ENCODE measurements at regions not wholly inside any gene's neighbourhood (a gene's known extent, or its start where the extent isn't known, plus 50 kb on each side); places are given as distances from the start of the nearest gene placed in this dataset.

- Histone ChIP-seq H3K27me3 (no peaks in the 10 kb centered on the region), H3K4me3 (no peak overlapping the region), H3K9me3 (no peaks in the 10 kb centered on the region), H3K4me1 (ENCODE audit: insufficient read depth) (no peaks in the 10 kb centered on the region), H3K27ac (no peak overlapping the region), H3K36me3 (no peaks in the 10 kb centered on the region)
- 59 to 68% (median 65%) methylated on average over 7 of the region's 7 CpGs for WGBS, 3 donors
- no peak for DNase-seq
- intact Hi-C loops (cut with DNase I) = no loop called here
- TF ChIP-seq CTCF (IDR thresholded peaks at IDR 0.05) (no peak), EP300 (IDR thresholded peaks at IDR 0.05) (no peak), POLR2A (IDR thresholded peaks at IDR 0.05) (no peak)
These were observed 320.2 kb downstream of the NFIB start for GRCh38 chr9:13993632-13994185.

DNA sequence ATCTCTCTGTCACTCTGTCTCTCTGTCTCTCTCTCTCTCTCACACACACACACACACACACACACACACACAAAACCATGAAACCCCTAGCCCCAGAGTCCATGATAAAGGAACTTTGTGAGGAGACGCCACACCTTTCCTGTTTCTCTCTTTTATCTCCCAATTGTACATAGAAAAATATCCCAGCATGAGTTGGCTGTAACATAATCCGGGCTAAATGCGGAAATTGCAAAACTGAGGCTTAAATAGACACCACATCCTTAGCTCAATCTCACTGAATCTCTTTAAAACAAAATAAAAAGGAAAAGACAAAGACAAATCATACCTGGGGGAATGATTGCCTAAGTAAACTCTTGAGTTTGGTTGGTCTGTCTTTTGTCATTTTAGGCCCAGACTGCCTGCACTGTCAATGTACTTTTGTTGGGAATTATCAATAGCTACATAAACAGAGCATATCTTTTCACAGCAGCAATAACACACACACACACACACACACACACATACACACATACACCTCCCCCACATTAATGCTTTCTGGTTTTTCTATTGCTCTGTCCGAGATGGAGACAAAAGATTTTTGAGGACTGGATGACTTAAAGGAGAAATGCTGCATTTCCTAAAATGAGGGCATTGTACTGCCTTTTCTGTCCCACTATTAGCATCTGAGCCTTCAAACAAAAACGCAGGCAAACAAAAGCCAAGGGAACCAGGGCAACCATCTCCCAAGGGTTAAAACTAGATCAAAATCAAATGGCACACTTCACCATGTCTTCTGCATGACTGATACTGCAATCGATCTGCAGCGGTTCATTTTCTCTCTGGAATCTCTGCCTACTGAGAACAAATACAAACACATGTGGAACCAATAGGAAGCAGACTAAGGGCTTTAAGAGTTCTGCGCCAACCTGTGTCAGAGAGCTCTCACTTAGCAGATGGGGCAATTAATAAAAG, 321.5 kb downstream of the NFIB start:
- Histone ChIP-seq H3K27ac (no peak overlapping the region), H3K4me3 (no peak overlapping the region), H3K36me3 (no peaks in the 10 kb centered on the region), H3K9me3 (no peaks in the 10 kb centered on the region), H3K4me1 (ENCODE audit: insufficient read depth) (no peaks in the 10 kb centered on the region), H3K27me3 (no peaks in the 10 kb centered on the region)
- DNase-seq = no peak
- intact Hi-C loops (cut with DNase I) = no loop called here
- TF ChIP-seq EP300 (IDR thresholded peaks at IDR 0.05) = no peak
- no peak for TF ChIP-seq CTCF (IDR thresholded peaks at IDR 0.05)
- no peak for TF ChIP-seq POLR2A (IDR thresholded peaks at IDR 0.05)
- WGBS, 3 donors = 80 to 91% (median 90%) methylated on average over 8 of the region's 8 CpGs

DNA sequence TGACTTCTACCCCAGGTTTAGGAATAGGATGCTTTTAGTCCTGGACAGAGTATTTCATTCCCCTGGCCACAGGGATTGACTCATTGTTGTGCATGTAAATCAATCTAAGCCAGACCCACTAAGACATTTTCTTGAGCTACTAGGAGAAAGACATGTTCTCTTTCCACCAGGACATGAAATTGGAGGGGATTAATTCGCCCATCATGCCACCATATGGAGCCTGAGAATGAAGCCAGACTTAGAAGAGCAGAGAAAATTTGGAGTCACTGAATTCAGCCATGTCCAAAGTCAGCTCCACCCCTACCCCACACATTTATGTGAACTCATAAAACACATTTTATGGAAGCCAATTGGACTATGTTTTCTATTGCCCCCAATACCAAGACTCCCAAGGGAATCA, 322.5 kb downstream of the NFIB start:
- TF ChIP-seq EP300 (IDR thresholded peaks at IDR 0.05) (no peak), CTCF (IDR thresholded peaks at IDR 0.05) (no peak), POLR2A (IDR thresholded peaks at IDR 0.05) (no peak)

GRCh38 chr9:13990994-13991393, 322.9 kb downstream of the NFIB start:
- intact Hi-C loops (cut with DNase I) = no loop called here
- DNase-seq = no peak
- Histone ChIP-seq H3K27me3 (no peaks in the 10 kb centered on the region), H3K9me3 (no peaks in the 10 kb centered on the region), H3K36me3 (no peaks in the 10 kb centered on the region), H3K4me3 (no peak overlapping the region), H3K27ac (no peak overlapping the region), H3K4me1 (ENCODE audit: insufficient read depth) (no peaks in the 10 kb centered on the region)
- WGBS, 3 donors = 52 to 67% (median 60%) methylated on average over 4 of the region's 4 CpGs
- TF ChIP-seq EP300 (IDR thresholded peaks at IDR 0.05) = no peak
- TF ChIP-seq POLR2A (IDR thresholded peaks at IDR 0.05) = no peak
- no peak for TF ChIP-seq CTCF (IDR thresholded peaks at IDR 0.05)

More for the DNA sequence above, 322.5 kb downstream of the NFIB start:
- Histone ChIP-seq H3K27ac (no peak overlapping the region), H3K36me3 (no peaks in the 10 kb centered on the region), H3K4me1 (ENCODE audit: insufficient read depth) (no peaks in the 10 kb centered on the region), H3K9me3 (no peaks in the 10 kb centered on the region), H3K27me3 (no peaks in the 10 kb centered on the region), H3K4me3 (no peak overlapping the region)
- 92 to 100% (median 97%) methylated on average over 1 of the region's 1 CpG for WGBS, 3 donors
- no peak for DNase-seq
- intact Hi-C loops (cut with DNase I) = no loop called here
